KMS-11 (cell line): ENCODE measurements at regions not wholly inside any gene's neighbourhood (a gene's known extent, or its start where the extent isn't known, plus 50 kb on each side); places are given as distances from the start of the nearest gene placed in this dataset.

Experiments
- H2AFZ ChIP-seq: fragments of 200-600 bp; sonication (generic); 2 replicates; pipeline ENCODE4 v1.6.1; 2016; ENCODE audit warnings: antibody characterized with exemption, mixed run types, low read depth
- H3K27ac ChIP-seq: fragments of 200-600 bp; sonication (generic); 2 replicates; pipeline ENCODE4 v1.6.1; 2016; ENCODE audit warnings: mild to moderate bottlenecking, mixed run types
- H3K27me3 ChIP-seq: fragments of 200-600 bp; sonication (generic); 2 replicates; pipeline ENCODE4 v1.6.1; 2017; ENCODE audit warnings: mild to moderate bottlenecking, low read depth, mixed run types, moderate library complexity; ENCODE audit not compliant: insufficient read depth
- H3K36me3 ChIP-seq: fragments of 200-600 bp; sonication (generic); 2 replicates; pipeline ENCODE4 v1.6.1; 2017; ENCODE audit warnings: mild to moderate bottlenecking, mixed run types; ENCODE audit not compliant: insufficient read depth
- H3K4me1 ChIP-seq: fragments of 200-600 bp; sonication (generic); 2 replicates; pipeline ENCODE4 v1.6.1; 2016; ENCODE audit warnings: mild to moderate bottlenecking, low read depth, mixed run types; ENCODE audit not compliant: poor library complexity, severe bottlenecking
- H3K4me2 ChIP-seq: fragments of 200-600 bp; sonication (generic); 2 replicates; pipeline ENCODE4 v1.7.0; 2016; ENCODE audit warnings: mild to moderate bottlenecking, mixed run types
- H3K4me3 ChIP-seq: fragments of 200-600 bp; sonication (generic); IDR thresholded peaks from 2 replicates; pipeline ENCODE4 v1.6.1; 2017; ENCODE audit warnings: low read depth, low read length, mixed read lengths; ENCODE audit not compliant: insufficient read depth
- H3K79me2 ChIP-seq: fragments of 200-600 bp; sonication (generic); 2 replicates; pipeline ENCODE4 v1.6.1; 2016; ENCODE audit warnings: low read depth, mixed run types; ENCODE audit not compliant: insufficient read depth
- H3K9ac ChIP-seq: fragments of 200-600 bp; sonication (generic); 2 replicates; pipeline ENCODE4 v1.6.1; 2016; ENCODE audit warnings: mild to moderate bottlenecking, mixed run types
- H4K20me1 ChIP-seq: fragments of 200-600 bp; sonication (generic); 2 replicates; pipeline ENCODE4 v1.6.1; 2016; ENCODE audit warnings: mild to moderate bottlenecking, mixed run types; ENCODE audit not compliant: insufficient read depth
- CTCF ChIP-seq: fragments of 200-600 bp; sonication (generic); conservative IDR thresholded peaks from 2 replicates; pipeline ENCODE4 v1.6.1; 2017; ENCODE audit warnings: low read depth, mild to moderate bottlenecking, antibody characterized with exemption, low read length, moderate library complexity, mixed read lengths

DNA sequence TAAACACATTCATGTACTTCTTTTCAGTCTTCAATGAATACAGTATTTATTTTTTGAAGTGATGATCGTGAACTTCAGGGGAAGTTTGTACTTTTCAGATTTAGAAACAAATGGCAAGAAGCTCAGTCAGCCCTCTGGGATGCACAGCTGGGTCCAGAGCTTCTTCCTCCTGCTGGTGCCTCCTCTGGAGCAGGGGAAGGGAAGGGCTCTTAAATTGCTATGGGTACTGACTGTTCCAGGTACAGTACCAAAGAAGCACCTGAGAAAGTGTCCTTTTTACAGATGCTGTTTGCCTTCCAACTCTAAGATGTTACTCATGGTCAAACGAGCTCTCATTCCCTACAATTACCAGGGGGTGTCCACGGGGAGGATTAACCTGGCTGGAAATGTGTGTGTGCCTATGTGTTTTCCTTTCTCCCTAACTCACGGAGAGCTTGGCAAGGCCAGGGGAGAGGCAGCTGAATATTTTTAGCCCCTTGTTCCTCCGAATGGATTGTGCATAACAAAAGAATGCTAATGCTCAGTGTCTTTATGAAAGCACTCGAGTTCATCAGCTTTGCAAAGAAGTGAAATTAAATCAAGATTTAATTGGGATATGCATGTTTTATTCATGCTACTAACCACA is 313.7 kb upstream of the CADM1 start:
- no peak overlapping the region for H3K9ac ChIP-seq

DNA sequence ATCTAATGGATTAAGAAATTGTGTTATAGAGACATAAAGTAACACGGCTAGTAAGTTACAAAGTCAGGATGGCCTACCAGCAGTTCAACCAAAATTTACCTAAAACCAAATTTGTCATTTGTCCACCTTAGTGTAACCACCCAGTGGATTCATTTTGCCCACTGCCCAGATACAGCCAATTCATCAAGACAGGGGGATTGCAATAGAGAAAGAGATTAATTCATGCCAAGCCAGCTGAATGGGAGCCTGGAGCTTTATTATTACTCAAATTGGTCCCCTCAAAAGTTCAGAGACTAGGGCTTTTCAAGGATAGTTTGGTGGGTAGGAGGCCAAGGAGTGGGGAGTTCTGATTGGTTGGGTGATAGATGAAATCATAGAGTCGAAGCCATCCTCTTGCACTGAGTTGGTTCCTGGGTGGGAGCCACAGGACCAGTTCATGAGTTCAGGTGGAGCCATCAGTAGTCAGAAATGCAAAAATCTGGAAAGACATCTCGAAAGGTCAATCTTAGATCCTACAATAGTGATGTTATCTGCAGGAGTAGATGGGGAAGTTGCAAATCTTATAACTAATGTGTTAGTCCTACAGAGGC is 304.2 kb upstream of the CADM1 start:
- TF ChIP-seq CTCF: no peak
- Histone ChIP-seq H3K27ac (no peak overlapping the region), H3K79me2 (no peaks in the 10 kb centered on the region), H3K4me2 (no peak overlapping the region), H3K36me3 (no peaks in the 10 kb centered on the region), H3K4me1 (no peaks in the 10 kb centered on the region), H3K27me3 (no peaks in the 10 kb centered on the region), H2AFZ (no peak overlapping the region), H4K20me1 (no peaks in the 10 kb centered on the region), H3K4me3 (no peak overlapping the region), H3K9ac (no peak overlapping the region)

More for the DNA sequence above, 313.7 kb upstream of the CADM1 start:
- no peak overlapping the region for H3K4me2 ChIP-seq
- H3K36me3 ChIP-seq: no peaks in the 10 kb centered on the region
- no peak for TF ChIP-seq CTCF
- H3K27ac ChIP-seq: no peak overlapping the region
- H3K4me1 ChIP-seq: no peaks in the 10 kb centered on the region
- H2AFZ ChIP-seq: no peak overlapping the region
- no peaks in the 10 kb centered on the region for H3K27me3 ChIP-seq
- no peaks in the 10 kb centered on the region for H4K20me1 ChIP-seq
- no peak overlapping the region for H3K4me3 ChIP-seq
- no peaks in the 10 kb centered on the region for H3K79me2 ChIP-seq

GRCh38 chr11:115806056-115806455 is 301.8 kb upstream of the CADM1 start:
- Histone ChIP-seq H3K4me1 (no peaks in the 10 kb centered on the region), H4K20me1 (no peaks in the 10 kb centered on the region), H2AFZ (no peak overlapping the region), H3K9ac (no peak overlapping the region), H3K79me2 (no peaks in the 10 kb centered on the region), H3K4me2 (no peak overlapping the region), H3K4me3 (no peak overlapping the region), H3K36me3 (no peaks in the 10 kb centered on the region), H3K27ac (no peak overlapping the region), H3K27me3 (no peaks in the 10 kb centered on the region)
- no peak for TF ChIP-seq CTCF

DNA sequence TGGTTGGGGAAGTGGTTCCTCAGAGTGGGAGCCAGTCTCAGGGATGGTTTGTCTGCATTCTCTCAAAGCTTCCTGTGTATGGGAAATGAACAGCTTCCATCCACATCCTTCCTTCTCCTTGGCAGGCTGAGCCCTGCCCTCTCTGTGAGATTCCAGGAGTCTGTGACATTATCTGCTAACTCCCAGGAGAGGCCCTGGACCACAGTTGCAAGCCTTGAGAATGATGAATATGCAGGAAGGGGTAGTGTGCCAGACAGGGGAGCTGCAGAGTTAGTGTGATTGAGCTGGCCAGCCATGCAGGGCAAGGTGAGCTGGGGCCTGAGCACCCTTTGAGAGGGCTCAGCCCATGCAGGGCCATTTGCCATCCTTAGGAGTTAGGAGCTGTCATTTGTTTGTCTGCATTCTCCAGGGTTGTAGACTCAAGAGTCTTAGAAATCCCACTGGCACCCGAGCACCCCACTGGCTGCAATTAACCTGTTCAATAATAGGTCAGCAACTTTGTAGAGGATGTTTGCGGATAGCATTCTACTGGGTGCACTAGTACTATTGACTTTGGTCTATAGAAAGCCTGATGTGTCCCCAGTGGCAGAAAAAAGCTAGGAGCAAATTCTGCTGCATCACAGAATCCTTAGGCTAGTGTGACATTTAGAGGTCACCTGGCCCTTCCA is 299.0 kb upstream of the CADM1 start:
- no peaks in the 10 kb centered on the region for H3K27me3 ChIP-seq
- no peak overlapping the region for H3K4me3 ChIP-seq
- H3K27ac ChIP-seq: no peak overlapping the region
- H2AFZ ChIP-seq: no peak overlapping the region
- H3K9ac ChIP-seq: no peak overlapping the region
- TF ChIP-seq CTCF: no peak
- no peaks in the 10 kb centered on the region for H4K20me1 ChIP-seq
- no peaks in the 10 kb centered on the region for H3K4me1 ChIP-seq
- no peaks in the 10 kb centered on the region for H3K36me3 ChIP-seq
- H3K79me2 ChIP-seq: no peaks in the 10 kb centered on the region
- H3K4me2 ChIP-seq: no peak overlapping the region
